Osteoblast (primary cell): ENCODE measurements at regions not wholly inside any gene's neighbourhood (a gene's known extent, or its start where the extent isn't known, plus 50 kb on each side); places are given as distances from the start of the nearest gene placed in this dataset.

Source experiments
- DNase-seq: peaks from one replicate; pipeline ENCODE4 v3.0.0; 2011; ENCODE audit warnings: low spot score, mixed read lengths; ENCODE audit not compliant: insufficient read length; ENCODE audit errors: missing footprints
- H2AFZ ChIP-seq: 2 replicates; pipeline ENCODE4 v1.6.0; 2011; ENCODE audit warnings: mild to moderate bottlenecking, low read length
- H3K27ac ChIP-seq: 2 replicates; pipeline ENCODE4 v1.5.1; 2011; ENCODE audit warnings: mild to moderate bottlenecking, low read depth, low read length, moderate library complexity
- H3K27me3 ChIP-seq: 2 replicates; pipeline ENCODE4 v1.6.0; 2012; ENCODE audit warnings: mild to moderate bottlenecking, control low read depth, inconsistent platforms, low read length, moderate library complexity; ENCODE audit not compliant: insufficient read depth
- H3K36me3 ChIP-seq: 2 replicates; pipeline ENCODE4 v1.5.1; 2011; ENCODE audit warnings: mild to moderate bottlenecking, low read length, control low read depth, moderate library complexity; ENCODE audit not compliant: insufficient read depth
- H3K4me1 ChIP-seq: 2 replicates; pipeline ENCODE4 v1.5.1; 2011; ENCODE audit warnings: mild to moderate bottlenecking, low read length, control low read depth, moderate library complexity; ENCODE audit not compliant: insufficient read depth
- H3K4me2 ChIP-seq: 2 replicates; pipeline ENCODE4 v1.6.0; 2011; ENCODE audit warnings: mild to moderate bottlenecking, low read length; ENCODE audit not compliant: insufficient read depth
- H3K4me3 ChIP-seq: fragments of 200-600 bp; sonication (generic); 3 replicates; pipeline ENCODE4 v1.5.1; 2012; ENCODE audit warnings: mild to moderate bottlenecking, low read length, inconsistent platforms; ENCODE audit not compliant: insufficient read depth
- H3K79me2 ChIP-seq: 2 replicates; pipeline ENCODE4 v1.6.0; 2012; ENCODE audit warnings: mild to moderate bottlenecking, low read length, control low read depth, inconsistent platforms; ENCODE audit not compliant: insufficient read depth
- H3K9me3 ChIP-seq: 2 replicates; pipeline ENCODE4 v1.5.1; 2011; ENCODE audit warnings: low read depth, low read length, control low read depth
- H4K20me1 ChIP-seq: 2 replicates; pipeline ENCODE4 v1.6.0; 2012; ENCODE audit warnings: mild to moderate bottlenecking, low read length, control low read depth; ENCODE audit not compliant: insufficient read depth
- CTCF ChIP-seq: IDR thresholded peaks from 2 replicates; pipeline ENCODE4 v1.5.1; 2011; ENCODE audit warnings: mild to moderate bottlenecking, low read depth, low read length, moderate library complexity; ENCODE audit errors: extremely low read depth

- Histone ChIP-seq H3K9me3 (no peaks in the 10 kb centered on the region), H4K20me1 (no peaks in the 10 kb centered on the region), H3K4me2 (no peak overlapping the region), H3K27me3 (no peaks in the 10 kb centered on the region), H3K27ac (peak overlapping the region; percentile 25), H3K79me2 (no peaks in the 10 kb centered on the region), H3K36me3 (no peaks in the 10 kb centered on the region), H3K4me1 (peaks cover 28% of the 10 kb centered on the region), H2AFZ (no peak overlapping the region), H3K4me3 (no peak overlapping the region)
- no peak for DNase-seq
- no peak for TF ChIP-seq CTCF
Observed at GRCh38 chr7:22658031-22658430, 69.0 kb upstream of the IL6 start.

- peak overlapping the region; percentile 29 for H3K27ac ChIP-seq
- H3K27me3 ChIP-seq: no peaks in the 10 kb centered on the region
- H3K9me3 ChIP-seq: no peaks in the 10 kb centered on the region
- no peak overlapping the region for H3K4me2 ChIP-seq
- no peaks in the 10 kb centered on the region for H3K79me2 ChIP-seq
- peaks cover 22% of the 10 kb centered on the region for H3K4me1 ChIP-seq
- no peak overlapping the region for H2AFZ ChIP-seq
- H3K4me3 ChIP-seq: no peak overlapping the region
- H3K36me3 ChIP-seq: no peaks in the 10 kb centered on the region
- TF ChIP-seq CTCF: peak; percentile 35
- no peaks in the 10 kb centered on the region for H4K20me1 ChIP-seq
- DNase-seq: no peak
Observed at GRCh38 chr7:22657479-22657878, 69.5 kb upstream of the IL6 start.

GRCh38 chr7:22655781-22656180 lies 71.2 kb upstream of the IL6 start:
- H3K36me3 ChIP-seq: no peaks in the 10 kb centered on the region
- H2AFZ ChIP-seq: no peak overlapping the region
- H3K4me3 ChIP-seq: no peak overlapping the region
- no peaks in the 10 kb centered on the region for H3K79me2 ChIP-seq
- no peaks in the 10 kb centered on the region for H4K20me1 ChIP-seq
- peaks cover 30% of the 10 kb centered on the region for H3K4me1 ChIP-seq
- no peak for DNase-seq
- no peaks in the 10 kb centered on the region for H3K9me3 ChIP-seq
- no peak overlapping the region for H3K27ac ChIP-seq
- H3K27me3 ChIP-seq: no peaks in the 10 kb centered on the region
- no peak overlapping the region for H3K4me2 ChIP-seq
- no peak for TF ChIP-seq CTCF

- Histone ChIP-seq H3K27me3 (no peaks in the 10 kb centered on the region), H3K4me1 (peaks cover 30% of the 10 kb centered on the region), H3K36me3 (no peaks in the 10 kb centered on the region), H3K79me2 (no peaks in the 10 kb centered on the region), H3K27ac (peak overlapping the region; percentile 13), H3K9me3 (no peaks in the 10 kb centered on the region), H3K4me3 (no peak overlapping the region), H2AFZ (no peak overlapping the region), H3K4me2 (no peak overlapping the region), H4K20me1 (no peaks in the 10 kb centered on the region)
- TF ChIP-seq CTCF: no peak
- no peak for DNase-seq
Observed at GRCh38 chr7:22654831-22655230, 72.2 kb upstream of the IL6 start.
